ENCODE measurements at regions not wholly inside any gene's neighbourhood (a gene's known extent, or its start where the extent isn't known, plus 50 kb on each side); places are given as distances from the start of the nearest gene placed in this dataset.

- H3K4me1 Mint-ChIP-seq, result peaks cover 18% of the 10 kb centered on the region
- H3K9me3 Mint-ChIP-seq, result peaks cover 25% of the 10 kb centered on the region
- no peak overlapping the region for H3K4me3 Mint-ChIP-seq
- H3K36me3 ChIP-seq, result no peaks in the 10 kb centered on the region
- no peak for DNase-seq (ENCODE audit: low spot score)
- H3K9ac ChIP-seq, result no peak overlapping the region
- H3K27ac Mint-ChIP-seq, result no peak overlapping the region
- H3K4me3 ChIP-seq, result no peak overlapping the region
- H2AFZ ChIP-seq (replicated peaks), result no peak overlapping the region
- H3K27ac ChIP-seq, result no peak overlapping the region
- H3F3A ChIP-seq (ENCODE audit: low read depth), result no peaks in the 10 kb centered on the region
- peaks cover 5% of the 10 kb centered on the region for H3K36me3 Mint-ChIP-seq
- H3K79me2 ChIP-seq (ENCODE audit: low read depth), result no peaks in the 10 kb centered on the region
- no peak overlapping the region for H3K4me2 ChIP-seq
- H3K27me3 ChIP-seq, result no peaks in the 10 kb centered on the region
- TF ChIP-seq CTCF (IDR thresholded peaks at IDR 0.05) (no peak), EZH2phosphoT487 (IDR thresholded peaks at IDR 0.05) (no peak), EZH2 (IDR thresholded peaks at IDR 0.05) (no peak)
- peaks cover 18% of the 10 kb centered on the region for H3K27me3 Mint-ChIP-seq (ENCODE audit: insufficient read depth, low read depth)
- peaks cover 10% of the 10 kb centered on the region for H3K4me1 ChIP-seq
- H3K9me3 ChIP-seq (ENCODE audit: low read depth), result no peaks in the 10 kb centered on the region
- H4K20me1 ChIP-seq (ENCODE audit: low read depth), result no peaks in the 10 kb centered on the region
These were observed 598.3 kb downstream of the PKHD1 start for GRCh38 chr6:51489133-51489532.

- Mint-ChIP-seq H3K27me3 (ENCODE audit: insufficient read depth, low read depth) (peaks cover 16% of the 10 kb centered on the region), H3K9me3 (peaks cover 17% of the 10 kb centered on the region), H3K27ac (no peak overlapping the region), H3K4me3 (no peak overlapping the region), H3K4me1 (peaks cover 27% of the 10 kb centered on the region), H3K36me3 (peaks cover 2% of the 10 kb centered on the region)
- H3K9me3 ChIP-seq (ENCODE audit: low read depth), result no peaks in the 10 kb centered on the region
- H2AFZ ChIP-seq (replicated peaks), result no peak overlapping the region
- no peaks in the 10 kb centered on the region for H3F3A ChIP-seq (ENCODE audit: low read depth)
- no peaks in the 10 kb centered on the region for H4K20me1 ChIP-seq (ENCODE audit: low read depth)
- no peak overlapping the region for H3K4me2 ChIP-seq
- no peak overlapping the region for H3K9ac ChIP-seq
- no peaks in the 10 kb centered on the region for H3K27me3 ChIP-seq
- DNase-seq (ENCODE audit: low spot score), result no peak
- no peak overlapping the region for H3K4me3 ChIP-seq
- peaks cover 18% of the 10 kb centered on the region for H3K4me1 ChIP-seq
- H3K79me2 ChIP-seq (ENCODE audit: low read depth), result no peaks in the 10 kb centered on the region
- H3K27ac ChIP-seq, result no peak overlapping the region
- no peaks in the 10 kb centered on the region for H3K36me3 ChIP-seq
- no peak for TF ChIP-seq EZH2phosphoT487 (IDR thresholded peaks at IDR 0.05)
- no peak for TF ChIP-seq EZH2 (IDR thresholded peaks at IDR 0.05)
- TF ChIP-seq CTCF (IDR thresholded peaks at IDR 0.05), result no peak
These were observed 597.3 kb downstream of the PKHD1 start for GRCh38 chr6:51490101-51490500.

GRCh38 chr6:51494342-51494741, 593.1 kb downstream of the PKHD1 start:
- Histone ChIP-seq H3K36me3 (no peaks in the 10 kb centered on the region), H3K27ac (no peak overlapping the region), H3F3A (ENCODE audit: low read depth) (peaks cover 4% of the 10 kb centered on the region), H3K4me1 (peaks cover 30% of the 10 kb centered on the region), H3K4me2 (peak overlapping the region; percentile 10), H3K79me2 (ENCODE audit: low read depth) (no peaks in the 10 kb centered on the region), H3K9me3 (ENCODE audit: low read depth) (no peaks in the 10 kb centered on the region), H3K9ac (no peak overlapping the region), H2AFZ (replicated peaks) (no peak overlapping the region), H3K27me3 (no peaks in the 10 kb centered on the region), H4K20me1 (ENCODE audit: low read depth) (no peaks in the 10 kb centered on the region), H3K4me3 (no peak overlapping the region)
- DNase-seq (ENCODE audit: low spot score), result no peak
- Mint-ChIP-seq H3K4me1 (peaks cover 43% of the 10 kb centered on the region), H3K36me3 (no peaks in the 10 kb centered on the region), H3K4me3 (no peak overlapping the region), H3K27me3 (ENCODE audit: insufficient read depth, low read depth) (peaks cover 13% of the 10 kb centered on the region), H3K27ac (no peak overlapping the region), H3K9me3 (peaks cover 5% of the 10 kb centered on the region)
- TF ChIP-seq EZH2 (IDR thresholded peaks at IDR 0.05) (no peak), CTCF (IDR thresholded peaks at IDR 0.05) (peak; percentile 47)
